GM18861 (cell line): ENCODE measurements at regions not wholly inside any gene's neighbourhood (a gene's known extent, or its start where the extent isn't known, plus 50 kb on each side); places are given as distances from the start of the nearest gene placed in this dataset.

Experiments
- ATAC-seq: cut with Tn5 transposase; IDR thresholded peaks from one replicate; pipeline ENCODE4 v1.9.1; 2021; ENCODE audit not compliant: unreplicated experiment

GRCh38 chr2:52964916-52965530 is 802.6 kb upstream of the CHAC2 start:
- no peak for ATAC-seq

GRCh38 chr2:52961403-52961802 is 806.2 kb upstream of the CHAC2 start:
- ATAC-seq, result no peak

GRCh38 chr2:52960881-52961280 is 806.7 kb upstream of the CHAC2 start:
- no peak for ATAC-seq

- no peak for ATAC-seq
These were observed 807.8 kb upstream of the CHAC2 start for GRCh38 chr2:52959801-52960200.

- no peak for ATAC-seq
These were observed 810.8 kb upstream of the CHAC2 start for GRCh38 chr2:52956766-52957165.

- no peak for ATAC-seq
These were observed 811.5 kb upstream of the CHAC2 start for GRCh38 chr2:52956118-52956517.

- ATAC-seq, result no peak
These were observed 812.5 kb upstream of the CHAC2 start for GRCh38 chr2:52955079-52955478.

- ATAC-seq, result no peak
These were observed 827.5 kb upstream of the CHAC2 start for GRCh38 chr2:52940101-52940500.

GRCh38 chr2:52939250-52939649 is 828.4 kb upstream of the CHAC2 start:
- ATAC-seq, result no peak

- no peak for ATAC-seq
These were observed 831.6 kb upstream of the CHAC2 start for GRCh38 chr2:52936029-52936428.

GRCh38 chr2:52934920-52935640 is 832.5 kb upstream of the CHAC2 start:
- no peak for ATAC-seq

GRCh38 chr2:52934323-52934898 is 833.2 kb upstream of the CHAC2 start:
- peak; percentile 53 for ATAC-seq

GRCh38 chr2:52933878-52934277 is 833.7 kb upstream of the CHAC2 start:
- no peak for ATAC-seq

- ATAC-seq, result peak; percentile 69
These were observed 835.9 kb upstream of the CHAC2 start for GRCh38 chr2:52931660-52932059.

GRCh38 chr2:52929412-52929811 is 838.2 kb upstream of the CHAC2 start:
- no peak for ATAC-seq

- no peak for ATAC-seq
These were observed 847.9 kb upstream of the CHAC2 start for GRCh38 chr2:52919673-52920072.

GRCh38 chr2:52918551-52918950 is 849.1 kb upstream of the CHAC2 start:
- ATAC-seq, result no peak

- no peak for ATAC-seq
These were observed 850.6 kb upstream of the CHAC2 start for GRCh38 chr2:52916981-52917380.

- ATAC-seq, result no peak
These were observed 863.2 kb upstream of the CHAC2 start for GRCh38 chr2:52904355-52904891.

- ATAC-seq, result no peak
These were observed 870.0 kb upstream of the CHAC2 start for GRCh38 chr2:52897511-52898044.

- no peak for ATAC-seq
These were observed 871.8 kb upstream of the CHAC2 start for GRCh38 chr2:52895726-52896340.
